HG03378 (cell line): ENCODE measurements at regions not wholly inside any gene's neighbourhood (a gene's known extent, or its start where the extent isn't known, plus 50 kb on each side); places are given as distances from the start of the nearest gene placed in this dataset.
"Not testable (repeated sequence)": the region's sequence is repeated elsewhere in the genome, so short reads cannot be mapped to it uniquely, and the experiment has no call there.

Source experiments
- ATAC-seq: cut with Tn5 transposase; IDR thresholded peaks from one replicate; pipeline ENCODE4 v1.9.1; 2021; ENCODE audit warnings: mild to moderate bottlenecking, moderate library complexity; ENCODE audit not compliant: unreplicated experiment

GRCh38 chr2:71925268-71926088 lies 222.2 kb downstream of the CYP26B1 start:
- no peak for ATAC-seq

- peak; percentile 88 for ATAC-seq
These were observed 223.7 kb downstream of the CYP26B1 start for GRCh38 chr2:71923887-71924533.

- ATAC-seq: no peak
These were observed 224.5 kb downstream of the CYP26B1 start for GRCh38 chr2:71923143-71923525.

- ATAC-seq: no peak
These were observed 225.0 kb downstream of the CYP26B1 start for GRCh38 chr2:71922499-71923142.

GRCh38 chr2:71922091-71922490 lies 225.6 kb downstream of the CYP26B1 start:
- no peak for ATAC-seq

GRCh38 chr2:71920819-71921218 lies 226.8 kb downstream of the CYP26B1 start:
- ATAC-seq: not testable (repeated sequence)

- ATAC-seq: no peak
These were observed 228.0 kb downstream of the CYP26B1 start for GRCh38 chr2:71919708-71920107.

- no peak for ATAC-seq
These were observed 237.4 kb downstream of the CYP26B1 start for GRCh38 chr2:71910277-71910676.

GRCh38 chr2:71908798-71909197 lies 238.9 kb downstream of the CYP26B1 start:
- no peak for ATAC-seq

GRCh38 chr2:71907503-71907902 lies 240.2 kb downstream of the CYP26B1 start:
- no peak for ATAC-seq

- no peak for ATAC-seq
These were observed 241.2 kb downstream of the CYP26B1 start for GRCh38 chr2:71906357-71906973.

- no peak for ATAC-seq
These were observed 242.5 kb downstream of the CYP26B1 start for GRCh38 chr2:71905205-71905604.

- ATAC-seq: no peak
These were observed 243.8 kb downstream of the CYP26B1 start for GRCh38 chr2:71903841-71904240.

GRCh38 chr2:71901466-71901865 lies 246.2 kb downstream of the CYP26B1 start:
- ATAC-seq: no peak

- ATAC-seq: no peak
These were observed 248.6 kb downstream of the CYP26B1 start for GRCh38 chr2:71898851-71899681.

- ATAC-seq: no peak
These were observed 249.3 kb downstream of the CYP26B1 start for GRCh38 chr2:71898375-71898774.

GRCh38 chr2:71897836-71898235 lies 249.8 kb downstream of the CYP26B1 start:
- no peak for ATAC-seq

GRCh38 chr2:71897137-71897480 lies 250.6 kb downstream of the CYP26B1 start:
- no peak for ATAC-seq

- ATAC-seq: no peak
These were observed 251.1 kb downstream of the CYP26B1 start for GRCh38 chr2:71896385-71897136.
